BLaER1 (cell line): ENCODE measurements at regions not wholly inside any gene's neighbourhood (a gene's known extent, or its start where the extent isn't known, plus 50 kb on each side); places are given as distances from the start of the nearest gene placed in this dataset.
"Not testable (repeated sequence)": the region's sequence is repeated elsewhere in the genome, so short reads cannot be mapped to it uniquely, and the experiment has no call there.

Experiments used
- H3K27ac ChIP-seq: shearing (Covaris generic); formaldehyde crosslinking; 2 replicates; pipeline ENCODE4 v1.8.1; 2022
- H3K27me3 ChIP-seq: shearing (Covaris generic); formaldehyde crosslinking; 2 replicates; pipeline ENCODE4 v1.8.1; 2022
- H3K36me3 ChIP-seq: shearing (Covaris generic); formaldehyde crosslinking; 2 replicates; pipeline ENCODE4 v1.8.1; 2022
- H3K4me1 ChIP-seq: shearing (Covaris generic); formaldehyde crosslinking; 2 replicates; pipeline ENCODE4 v1.8.1; 2022
- H3K4me2 ChIP-seq: shearing (Covaris generic); formaldehyde crosslinking; 2 replicates; pipeline ENCODE4 v1.8.1; 2022
- H3K4me3 ChIP-seq: shearing (Covaris generic); formaldehyde crosslinking; 2 replicates; pipeline ENCODE4 v1.8.1; 2022
- H3K9ac ChIP-seq: shearing (Covaris generic); formaldehyde crosslinking; 2 replicates; pipeline ENCODE4 v1.8.1; 2022
- H3K9me3 ChIP-seq: shearing (Covaris generic); formaldehyde crosslinking; 2 replicates; pipeline ENCODE4 v1.8.1; 2022
- H4K20me1 ChIP-seq: shearing (Covaris generic); formaldehyde crosslinking; 2 replicates; pipeline ENCODE4 v1.8.1; 2022
- Cebpa-rat ChIP-seq: shearing (Covaris generic); IDR thresholded peaks from 2 replicates; pipeline ENCODE4 v1.8.1; 2022

DNA sequence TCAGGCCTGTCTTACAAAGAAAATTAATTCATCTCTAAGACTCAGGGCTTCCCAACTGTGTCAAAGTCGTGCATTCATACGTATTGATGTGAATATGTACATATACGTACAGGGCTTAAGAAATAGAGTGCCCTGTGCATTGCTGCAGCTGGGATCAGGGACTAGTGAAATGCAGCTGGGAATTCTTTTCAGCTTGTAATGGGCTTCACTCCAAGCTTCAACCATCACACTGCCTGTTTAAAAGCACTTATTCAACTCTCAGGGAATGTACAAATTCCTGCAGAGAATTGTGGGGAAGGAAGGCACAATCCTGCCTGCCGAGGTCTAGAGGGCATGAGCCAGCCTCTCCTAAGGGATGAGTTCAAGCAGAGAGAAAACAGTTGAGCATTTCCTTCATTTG lies 59.6 kb upstream of the MAN2A1 start:
- Histone ChIP-seq H3K4me3 (no peak overlapping the region), H3K9ac (no peak overlapping the region), H3K36me3 (no peaks in the 10 kb centered on the region), H4K20me1 (no peaks in the 10 kb centered on the region), H3K9me3 (no peaks in the 10 kb centered on the region; the same call in 1 of the 2 replicates), H3K27me3 (no peaks in the 10 kb centered on the region), H3K4me1 (no peaks in the 10 kb centered on the region), H3K4me2 (no peak overlapping the region), H3K27ac (no peak overlapping the region)
- no peak for TF ChIP-seq Cebpa-rat

DNA sequence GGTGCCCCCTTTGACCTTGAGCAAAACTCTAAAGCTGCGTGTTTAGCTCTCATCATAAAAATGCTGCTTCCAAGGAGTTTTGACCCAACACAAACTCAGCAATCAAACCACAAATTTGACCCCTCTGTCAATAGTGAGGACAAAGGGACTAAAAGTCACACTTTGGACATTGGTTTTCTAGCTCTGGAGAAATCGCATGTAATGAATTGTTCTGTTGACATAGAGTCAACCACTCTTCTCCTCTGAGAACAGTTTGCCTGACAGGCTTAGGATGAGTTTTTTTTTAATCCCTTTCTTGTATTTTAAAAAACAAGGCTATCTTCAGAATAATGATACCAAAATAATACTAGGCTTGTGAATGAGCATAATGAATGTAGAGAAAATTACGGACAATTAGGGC lies 61.1 kb upstream of the MAN2A1 start:
- Histone ChIP-seq H3K9ac (no peak overlapping the region), H3K36me3 (no peaks in the 10 kb centered on the region), H4K20me1 (no peaks in the 10 kb centered on the region), H3K9me3 (no peaks in the 10 kb centered on the region; the same call in 1 of the 2 replicates), H3K27me3 (no peaks in the 10 kb centered on the region), H3K4me1 (no peaks in the 10 kb centered on the region), H3K4me2 (no peak overlapping the region), H3K27ac (no peak overlapping the region), H3K4me3 (no peak overlapping the region)
- no peak for TF ChIP-seq Cebpa-rat

GRCh38 chr5:109621266-109621665 lies 68.5 kb upstream of the MAN2A1 start:
- H4K20me1 ChIP-seq, H3K4me1 ChIP-seq, H3K9ac ChIP-seq, H3K9me3 ChIP-seq, H3K4me3 ChIP-seq, H3K27ac ChIP-seq, H3K4me2 ChIP-seq, H3K27me3 ChIP-seq, H3K36me3 ChIP-seq: not testable (repeated sequence)

GRCh38 chr5:109620651-109621050 lies 69.1 kb upstream of the MAN2A1 start:
- Histone ChIP-seq H3K27me3 (no peaks in the 10 kb centered on the region), H3K36me3 (no peaks in the 10 kb centered on the region), H3K9me3 (no peaks in the 10 kb centered on the region), H3K9ac (no peak overlapping the region), H3K4me2 (no peak overlapping the region), H3K4me3 (no peak overlapping the region), H3K27ac (no peak overlapping the region), H3K4me1 (no peaks in the 10 kb centered on the region), H4K20me1 (no peaks in the 10 kb centered on the region)
- TF ChIP-seq Cebpa-rat: no peak

DNA sequence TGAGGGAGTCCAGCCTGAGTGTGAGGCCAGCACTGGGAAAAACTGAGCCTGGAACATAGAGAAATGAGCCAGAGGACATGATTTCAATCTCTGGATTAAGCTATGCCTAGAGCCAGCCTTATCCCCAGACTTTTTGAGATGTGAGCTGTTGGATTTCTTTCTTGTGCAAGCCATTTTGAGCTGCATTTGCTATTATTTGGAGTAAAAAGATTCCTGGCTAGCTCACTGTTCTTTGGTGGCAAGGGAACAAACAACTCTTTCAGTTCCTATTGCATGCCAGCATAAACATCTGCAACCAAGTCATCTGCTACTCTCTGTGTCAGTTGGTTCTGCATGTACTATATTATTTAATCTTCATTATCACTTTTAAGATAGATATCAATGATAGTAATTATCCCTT lies 70.1 kb upstream of the MAN2A1 start:
- H3K36me3 ChIP-seq: no peaks in the 10 kb centered on the region
- H4K20me1 ChIP-seq: no peaks in the 10 kb centered on the region
- no peak overlapping the region for H3K27ac ChIP-seq
- no peaks in the 10 kb centered on the region for H3K27me3 ChIP-seq
- no peak for TF ChIP-seq Cebpa-rat
- H3K4me2 ChIP-seq: no peak overlapping the region
- H3K9me3 ChIP-seq: no peaks in the 10 kb centered on the region
- no peak overlapping the region for H3K4me3 ChIP-seq
- H3K9ac ChIP-seq: no peak overlapping the region
- no peaks in the 10 kb centered on the region for H3K4me1 ChIP-seq

GRCh38 chr5:109619021-109619460 lies 70.7 kb upstream of the MAN2A1 start:
- H3K27ac ChIP-seq: no peak overlapping the region
- TF ChIP-seq Cebpa-rat: no peak
- no peaks in the 10 kb centered on the region for H3K36me3 ChIP-seq
- H4K20me1 ChIP-seq: no peaks in the 10 kb centered on the region
- H3K4me2 ChIP-seq: no peak overlapping the region
- H3K27me3 ChIP-seq: no peaks in the 10 kb centered on the region
- no peak overlapping the region for H3K9ac ChIP-seq
- H3K4me1 ChIP-seq: no peaks in the 10 kb centered on the region
- no peaks in the 10 kb centered on the region for H3K9me3 ChIP-seq
- H3K4me3 ChIP-seq: no peak overlapping the region

GRCh38 chr5:109614981-109615380 lies 74.7 kb upstream of the MAN2A1 start:
- H3K9me3 ChIP-seq: no peaks in the 10 kb centered on the region
- no peaks in the 10 kb centered on the region for H4K20me1 ChIP-seq
- H3K4me1 ChIP-seq: no peaks in the 10 kb centered on the region
- H3K9ac ChIP-seq: no peak overlapping the region
- H3K27ac ChIP-seq: no peak overlapping the region
- no peaks in the 10 kb centered on the region for H3K36me3 ChIP-seq
- H3K4me2 ChIP-seq: no peak overlapping the region
- H3K4me3 ChIP-seq: no peak overlapping the region
- no peaks in the 10 kb centered on the region for H3K27me3 ChIP-seq
- no peak for TF ChIP-seq Cebpa-rat

- H4K20me1 ChIP-seq: no peaks in the 10 kb centered on the region
- H3K27ac ChIP-seq: no peak overlapping the region
- H3K4me1 ChIP-seq: no peaks in the 10 kb centered on the region
- H3K27me3 ChIP-seq: no peaks in the 10 kb centered on the region
- H3K4me2 ChIP-seq: no peak overlapping the region
- H3K9ac ChIP-seq: no peak overlapping the region
- no peaks in the 10 kb centered on the region for H3K9me3 ChIP-seq
- TF ChIP-seq Cebpa-rat: no peak
- no peak overlapping the region for H3K4me3 ChIP-seq
- H3K36me3 ChIP-seq: no peaks in the 10 kb centered on the region
These were observed 75.4 kb upstream of the MAN2A1 start for GRCh38 chr5:109614301-109614700.

DNA sequence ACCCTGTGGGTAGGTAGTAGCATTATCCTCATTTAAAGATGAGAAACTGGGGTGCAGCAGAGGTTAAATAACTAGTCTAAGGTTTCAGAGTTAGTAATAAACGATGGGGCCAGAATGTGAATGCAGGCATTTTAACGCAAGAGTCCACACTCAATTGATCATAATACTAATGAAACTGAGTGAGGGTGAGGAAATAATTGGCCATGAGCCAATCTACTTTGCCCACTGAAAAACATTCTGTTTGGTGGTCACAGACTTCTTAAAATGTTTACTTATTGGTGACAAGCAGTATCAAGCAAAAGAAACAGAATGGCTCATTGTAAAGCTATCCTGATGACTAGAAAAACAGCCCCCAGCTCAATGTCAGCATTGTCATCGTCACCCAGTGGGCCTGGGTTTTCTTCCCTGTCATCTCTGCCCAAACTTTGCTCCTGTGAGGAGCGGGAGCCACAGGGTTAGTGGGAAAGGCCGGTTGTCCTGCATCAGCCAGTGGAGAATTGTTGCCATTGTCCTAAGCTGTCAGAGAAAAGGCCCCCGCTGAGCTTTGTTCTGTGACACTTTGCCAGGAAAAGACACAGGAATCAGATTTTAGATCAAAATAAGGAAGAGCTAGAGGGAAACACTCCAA lies 77.3 kb upstream of the MAN2A1 start:
- H3K9me3 ChIP-seq: no peaks in the 10 kb centered on the region
- no peaks in the 10 kb centered on the region for H3K4me1 ChIP-seq
- no peak overlapping the region for H3K4me2 ChIP-seq
- TF ChIP-seq Cebpa-rat: no peak
- H3K4me3 ChIP-seq: no peak overlapping the region
- H3K27ac ChIP-seq: no peak overlapping the region
- H3K36me3 ChIP-seq: no peaks in the 10 kb centered on the region
- H4K20me1 ChIP-seq: no peaks in the 10 kb centered on the region
- H3K27me3 ChIP-seq: no peaks in the 10 kb centered on the region
- H3K9ac ChIP-seq: no peak overlapping the region

DNA sequence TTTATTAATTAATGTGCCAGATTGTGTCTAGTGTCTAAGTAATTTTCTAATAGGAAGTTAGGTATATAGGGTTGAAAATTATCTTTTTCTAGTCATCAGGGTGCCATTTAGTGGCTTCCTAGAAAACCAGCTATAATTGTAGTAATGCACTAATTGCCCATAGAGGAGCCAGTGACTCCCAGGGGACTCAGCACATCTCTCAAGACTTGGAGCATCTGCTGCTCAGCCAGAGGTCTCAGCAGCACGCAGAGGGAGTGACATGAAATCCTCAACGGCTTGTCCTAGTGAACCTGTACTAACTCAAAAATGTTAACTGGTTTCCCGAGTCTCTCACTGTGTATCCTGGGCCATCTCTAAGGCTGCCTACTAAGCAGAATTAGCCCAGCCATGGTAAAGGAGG lies 78.2 kb upstream of the MAN2A1 start:
- H3K9ac ChIP-seq: no peak overlapping the region

DNA sequence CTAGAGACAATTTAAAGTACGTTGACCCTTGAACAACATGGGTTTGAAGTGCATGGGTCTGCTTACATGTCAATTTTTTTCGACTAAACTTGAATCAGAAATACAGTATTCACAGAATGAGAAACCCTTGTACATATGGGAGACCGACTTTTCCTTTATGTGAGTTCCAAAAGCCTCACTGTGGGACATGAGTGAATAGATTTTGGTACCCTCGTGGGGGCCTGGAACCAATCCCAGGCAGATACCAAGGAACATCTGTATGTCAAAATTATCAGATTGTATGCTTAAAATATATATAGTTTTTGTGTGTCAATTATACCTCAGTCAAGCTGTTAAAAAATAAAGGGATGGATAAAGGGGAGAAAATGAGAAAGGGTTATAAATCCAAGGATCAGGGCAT lies 78.7 kb upstream of the MAN2A1 start:
- no peaks in the 10 kb centered on the region for H4K20me1 ChIP-seq
- H3K4me1 ChIP-seq: no peaks in the 10 kb centered on the region
- H3K27me3 ChIP-seq: no peaks in the 10 kb centered on the region
- no peak overlapping the region for H3K9ac ChIP-seq
- no peaks in the 10 kb centered on the region for H3K36me3 ChIP-seq
- no peak for TF ChIP-seq Cebpa-rat
- no peak overlapping the region for H3K4me3 ChIP-seq
- H3K27ac ChIP-seq: no peak overlapping the region
- H3K4me2 ChIP-seq: no peak overlapping the region
- H3K9me3 ChIP-seq: no peaks in the 10 kb centered on the region

More for the DNA sequence above, 78.2 kb upstream of the MAN2A1 start:
- H3K9me3 ChIP-seq: no peaks in the 10 kb centered on the region
- H3K4me1 ChIP-seq: no peaks in the 10 kb centered on the region
- H3K27ac ChIP-seq: no peak overlapping the region
- H4K20me1 ChIP-seq: no peaks in the 10 kb centered on the region
- no peaks in the 10 kb centered on the region for H3K27me3 ChIP-seq
- H3K36me3 ChIP-seq: no peaks in the 10 kb centered on the region
- H3K4me3 ChIP-seq: no peak overlapping the region
- H3K4me2 ChIP-seq: no peak overlapping the region
- TF ChIP-seq Cebpa-rat: no peak
